ENCODE measurements at regions not wholly inside any gene's neighbourhood (a gene's known extent, or its start where the extent isn't known, plus 50 kb on each side); places are given as distances from the start of the nearest gene placed in this dataset.

DNA sequence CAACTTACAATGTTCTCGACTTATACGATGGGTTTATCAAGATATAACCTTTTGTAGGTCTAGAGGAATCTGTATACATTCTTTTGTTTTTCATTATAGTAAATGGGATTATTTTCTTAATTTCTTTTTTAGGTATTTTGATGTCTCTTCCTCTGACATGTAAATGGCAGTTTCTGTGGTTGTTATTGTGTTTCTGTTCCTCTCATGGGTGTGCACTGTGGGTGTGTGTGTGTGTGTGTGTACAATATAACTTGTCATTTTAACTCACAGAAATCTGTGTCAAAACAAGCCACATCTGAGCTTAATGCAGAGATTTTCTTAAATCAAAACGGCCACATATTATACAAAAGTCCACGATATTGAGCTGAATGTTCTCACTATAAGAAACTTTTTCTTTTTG is 1300.8 kb upstream of the B3GALT2 start:
- no peak for TF ChIP-seq POLR2A (IDR thresholded peaks at IDR 0.05)
- TF ChIP-seq, protein P1, sequence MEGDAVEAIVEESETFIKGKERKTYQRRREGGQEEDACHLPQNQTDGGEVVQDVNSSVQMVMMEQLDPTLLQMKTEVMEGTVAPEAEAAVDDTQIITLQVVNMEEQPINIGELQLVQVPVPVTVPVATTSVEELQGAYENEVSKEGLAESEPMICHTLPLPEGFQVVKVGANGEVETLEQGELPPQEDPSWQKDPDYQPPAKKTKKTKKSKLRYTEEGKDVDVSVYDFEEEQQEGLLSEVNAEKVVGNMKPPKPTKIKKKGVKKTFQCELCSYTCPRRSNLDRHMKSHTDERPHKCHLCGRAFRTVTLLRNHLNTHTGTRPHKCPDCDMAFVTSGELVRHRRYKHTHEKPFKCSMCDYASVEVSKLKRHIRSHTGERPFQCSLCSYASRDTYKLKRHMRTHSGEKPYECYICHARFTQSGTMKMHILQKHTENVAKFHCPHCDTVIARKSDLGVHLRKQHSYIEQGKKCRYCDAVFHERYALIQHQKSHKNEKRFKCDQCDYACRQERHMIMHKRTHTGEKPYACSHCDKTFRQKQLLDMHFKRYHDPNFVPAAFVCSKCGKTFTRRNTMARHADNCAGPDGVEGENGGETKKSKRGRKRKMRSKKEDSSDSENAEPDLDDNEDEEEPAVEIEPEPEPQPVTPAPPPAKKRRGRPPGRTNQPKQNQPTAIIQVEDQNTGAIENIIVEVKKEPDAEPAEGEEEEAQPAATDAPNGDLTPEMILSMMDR (IDR thresholded peaks at IDR 0.05), result no peak

Data from thyroid gland (tissue), 4 donors.